Right hindlimb (tissue), 1 donor: ENCODE measurements at regions not wholly inside any gene's neighbourhood (a gene's known extent, or its start where the extent isn't known, plus 50 kb on each side); places are given as distances from the start of the nearest gene placed in this dataset.
"Not testable (repeated sequence)": the region's sequence is repeated elsewhere in the genome, so short reads cannot be mapped to it uniquely, and the experiment has no call there.

Source experiments
- DNase-seq: peaks from one replicate; pipeline ENCODE4 v3.0.0-alpha.2; 2018

GRCh38 chr4:152051332-152051731, 290.5 kb upstream of the GATB start:
- not testable (repeated sequence) for DNase-seq

- DNase-seq: no peak
These were observed 289.3 kb upstream of the GATB start for GRCh38 chr4:152050106-152050505.

DNA sequence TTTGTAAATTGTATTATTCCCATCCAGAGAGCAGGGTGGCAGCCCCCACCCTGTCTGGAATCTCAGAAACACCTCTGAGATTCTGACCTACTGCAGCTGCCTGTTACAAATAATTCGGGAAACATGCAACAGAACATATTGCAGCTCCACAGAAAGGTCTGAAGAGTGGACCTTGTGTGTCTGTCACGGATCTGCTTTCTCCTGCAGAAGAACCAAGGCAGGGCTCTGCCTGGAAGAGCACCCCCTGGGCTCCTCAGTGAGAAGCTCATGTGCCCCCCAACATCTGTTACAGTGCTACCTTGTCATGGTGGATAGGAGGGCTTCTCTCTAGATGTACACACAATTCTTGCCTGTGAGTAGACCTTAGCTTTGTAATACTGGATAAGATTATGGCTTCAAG, 286.6 kb upstream of the GATB start:
- DNase-seq: no peak

GRCh38 chr4:152045807-152046571, 285.2 kb upstream of the GATB start:
- peak; percentile 40 for DNase-seq

GRCh38 chr4:152045449-152045806, 284.6 kb upstream of the GATB start:
- DNase-seq: no peak

GRCh38 chr4:152044331-152045036, 283.7 kb upstream of the GATB start:
- no peak for DNase-seq

- no peak for DNase-seq
These were observed 280.5 kb upstream of the GATB start for GRCh38 chr4:152041295-152041694.

GRCh38 chr4:152039691-152040090, 278.9 kb upstream of the GATB start:
- no peak for DNase-seq

DNA sequence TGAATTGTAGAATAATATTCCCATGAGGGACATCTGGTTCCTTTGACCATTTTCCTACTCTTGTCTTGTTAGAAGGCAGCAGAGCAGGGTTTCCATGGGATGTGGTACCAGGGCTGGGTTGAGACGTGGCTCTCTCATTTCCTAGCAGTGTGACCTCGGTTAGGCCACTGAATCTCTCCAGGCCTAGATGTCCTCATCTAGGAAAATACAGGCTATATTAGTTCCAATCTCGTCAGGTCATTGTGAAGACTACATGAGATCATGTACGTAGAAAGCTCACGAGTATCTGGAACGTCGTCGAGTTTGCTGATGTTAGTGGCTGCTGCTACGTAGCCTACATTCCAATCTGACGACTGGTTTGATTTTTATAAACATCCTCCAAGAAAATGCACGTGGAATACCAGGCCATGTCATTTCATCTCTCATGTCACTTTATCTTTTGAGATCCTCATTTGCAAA, 278.2 kb upstream of the GATB start:
- DNase-seq: no peak

GRCh38 chr4:152038238-152038637, 277.4 kb upstream of the GATB start:
- DNase-seq: no peak

DNA sequence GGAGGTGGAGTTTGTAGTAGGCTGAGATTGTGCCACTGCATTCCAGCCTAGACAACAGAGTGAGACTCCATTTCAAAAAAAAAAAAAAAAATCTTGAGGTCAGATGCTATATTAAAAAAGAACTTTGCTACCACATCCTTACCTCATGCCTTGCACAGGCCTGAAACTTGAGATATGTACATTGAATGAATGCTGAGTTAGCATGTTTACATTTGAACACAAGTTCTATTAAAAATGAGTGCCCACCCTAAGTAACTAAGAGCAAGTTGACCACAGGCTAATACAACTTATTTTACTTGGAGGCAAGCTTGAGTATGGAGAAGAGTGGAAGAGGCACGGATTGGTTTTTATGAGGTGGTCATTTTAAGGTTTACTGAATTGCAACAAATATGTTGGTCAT, 276.6 kb upstream of the GATB start:
- no peak for DNase-seq

DNA sequence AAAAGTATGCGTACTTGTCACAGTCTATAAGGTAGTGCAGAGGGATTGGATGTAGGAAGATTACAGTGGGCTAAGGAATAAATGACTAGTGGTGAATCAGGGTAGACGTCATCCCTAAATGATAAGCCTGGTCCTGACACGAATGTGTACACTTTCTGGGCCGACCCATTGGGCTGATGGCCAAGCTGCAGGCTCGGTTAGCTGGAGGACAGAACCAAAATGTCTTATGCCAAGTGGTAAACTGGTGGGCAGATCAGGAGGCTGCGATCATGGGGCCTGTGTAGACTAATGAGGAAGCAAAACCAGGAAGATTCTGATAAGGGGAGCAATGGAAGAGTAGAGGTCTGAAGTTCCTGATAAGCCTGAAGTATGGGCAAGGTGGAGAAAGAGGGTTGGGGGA, 272.8 kb upstream of the GATB start:
- no peak for DNase-seq

GRCh38 chr4:152032722-152033131, 271.9 kb upstream of the GATB start:
- no peak for DNase-seq

DNA sequence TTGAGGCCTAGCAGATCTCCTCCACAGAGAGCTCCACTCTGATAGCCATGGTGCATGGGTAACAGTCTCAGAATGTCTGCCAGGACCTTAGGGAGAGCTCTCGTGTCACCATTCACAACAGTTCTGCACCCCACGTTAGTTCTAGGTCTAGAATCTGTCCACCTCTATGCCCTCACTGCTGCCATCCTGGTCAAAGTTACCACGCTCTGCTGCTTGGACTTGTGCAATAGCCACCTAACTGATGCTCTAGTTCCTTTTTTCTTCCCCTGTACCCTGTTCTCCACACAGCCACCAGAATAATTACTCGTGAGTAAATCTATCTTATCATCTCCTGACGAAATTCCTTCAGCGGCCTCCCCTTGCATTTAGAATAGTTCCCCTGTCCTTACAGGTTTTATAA, 268.8 kb upstream of the GATB start:
- no peak for DNase-seq

DNA sequence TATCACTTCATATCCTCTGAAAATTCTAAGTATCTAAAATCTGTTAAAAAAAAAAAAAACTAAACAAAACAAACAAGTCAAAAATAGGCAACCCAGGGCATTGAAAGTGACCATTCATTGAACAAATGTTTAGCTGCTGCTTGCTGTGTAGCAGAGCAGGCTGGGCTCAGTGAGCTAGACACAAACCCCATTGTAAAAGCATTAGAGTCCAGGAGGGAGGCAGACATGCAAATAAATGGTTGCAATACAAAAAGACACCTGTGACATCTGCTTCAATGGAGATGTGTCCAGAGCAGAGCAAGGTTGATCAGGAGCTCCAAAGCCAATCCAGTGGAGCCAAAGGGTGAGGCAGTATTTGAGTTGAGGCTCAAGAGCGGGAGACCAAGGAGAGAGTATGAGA, 267.3 kb upstream of the GATB start:
- DNase-seq: no peak

GRCh38 chr4:152024881-152025280, 264.1 kb upstream of the GATB start:
- no peak for DNase-seq

GRCh38 chr4:152023674-152024073, 262.9 kb upstream of the GATB start:
- DNase-seq: no peak

GRCh38 chr4:152022543-152022942, 261.7 kb upstream of the GATB start:
- DNase-seq: no peak

DNA sequence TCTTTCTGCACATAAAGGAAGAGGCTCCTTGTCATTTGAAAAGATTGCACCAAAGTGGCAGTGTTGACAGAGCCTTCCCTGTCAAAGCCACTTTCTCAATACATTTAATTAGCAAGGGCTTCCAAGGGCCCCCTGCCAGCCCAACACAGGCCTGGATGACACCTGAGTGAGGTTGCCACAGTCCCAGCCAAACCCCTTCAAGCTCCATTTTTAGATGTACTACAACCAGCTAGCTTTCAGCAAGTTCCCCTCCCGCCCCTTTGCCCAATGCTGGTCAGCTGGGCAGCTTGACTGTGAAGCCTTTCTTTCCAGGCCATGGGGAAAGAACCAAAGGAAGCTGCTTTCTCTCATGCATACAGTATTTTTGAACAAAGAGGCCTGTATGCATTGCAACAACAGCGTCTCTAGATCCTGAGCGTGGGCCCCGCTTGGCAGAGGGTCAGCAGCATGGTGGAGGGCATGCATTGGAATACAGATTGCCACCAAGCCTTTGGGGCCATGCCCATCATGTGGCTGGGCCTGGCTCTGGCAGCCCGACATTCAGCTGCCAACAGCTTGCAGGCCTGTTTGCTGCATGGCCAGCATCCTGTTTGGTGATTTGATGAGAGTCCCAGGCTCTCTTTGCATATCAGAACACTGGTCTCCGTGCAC, 261.1 kb upstream of the GATB start:
- peak; percentile 25 for DNase-seq

DNA sequence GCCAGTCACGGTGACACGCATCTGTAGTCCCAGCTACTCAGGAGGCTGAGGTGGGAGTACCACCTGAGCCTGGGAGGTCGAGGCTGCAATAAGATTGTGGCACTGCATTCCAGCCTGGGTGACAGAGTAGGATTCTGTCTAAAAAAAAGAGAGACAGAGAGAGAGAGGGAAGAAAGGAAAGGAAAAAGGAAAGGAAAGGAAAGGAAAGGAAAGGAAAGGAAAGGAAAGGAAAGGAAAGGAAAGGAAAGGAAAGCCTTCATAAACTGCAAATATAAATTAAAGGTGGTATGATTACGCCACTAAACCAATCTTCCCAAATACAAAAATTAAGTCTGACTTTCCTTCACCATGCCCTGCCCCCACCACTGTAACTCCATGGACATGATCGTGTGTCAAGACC, 259.3 kb upstream of the GATB start:
- DNase-seq: no peak

- DNase-seq: no peak
These were observed 255.5 kb upstream of the GATB start for GRCh38 chr4:152016303-152016620.

GRCh38 chr4:152015597-152016302, 254.9 kb upstream of the GATB start:
- DNase-seq: no peak

GRCh38 chr4:152014280-152014679, 253.5 kb upstream of the GATB start:
- DNase-seq: no peak

- DNase-seq: no peak
These were observed 250.7 kb upstream of the GATB start for GRCh38 chr4:152011469-152011868.
